ACC112 (cell line): ENCODE measurements at regions not wholly inside any gene's neighbourhood (a gene's known extent, or its start where the extent isn't known, plus 50 kb on each side); places are given as distances from the start of the nearest gene placed in this dataset.
"Not testable (repeated sequence)": the region's sequence is repeated elsewhere in the genome, so short reads cannot be mapped to it uniquely, and the experiment has no call there.

Experiments
- H2AFZ ChIP-seq: fragments of 200-600 bp; sonication (generic); one replicate; pipeline ENCODE4 v1.6.0; 2017; ENCODE audit warnings: antibody characterized with exemption, low read length; ENCODE audit not compliant: unreplicated experiment
- H3K27ac ChIP-seq: fragments of 200-600 bp; sonication (generic); 2 replicates; pipeline ENCODE4 v1.5.1; 2014; ENCODE audit warnings: low read depth, mild to moderate bottlenecking, antibody characterized with exemption, low read length, moderate library complexity
- H3K27me3 ChIP-seq: fragments of 200-600 bp; sonication (generic); 2 replicates; pipeline ENCODE4 v1.6.1; 2014; ENCODE audit warnings: mild to moderate bottlenecking, antibody characterized with exemption, low read length, moderate library complexity, mixed read lengths; ENCODE audit not compliant: insufficient read depth
- H3K36me3 ChIP-seq: fragments of 200-600 bp; sonication (generic); 2 replicates; pipeline ENCODE4 v1.6.1; 2016; ENCODE audit warnings: mild to moderate bottlenecking, antibody characterized with exemption, low read length, moderate library complexity, mixed read lengths; ENCODE audit not compliant: insufficient read depth
- H3K4me1 ChIP-seq: fragments of 200-600 bp; sonication (generic); one replicate; pipeline ENCODE4 v1.6.1; 2016; ENCODE audit warnings: low read length, mixed read lengths; ENCODE audit not compliant: insufficient read depth, unreplicated experiment, control insufficient read depth
- H3K4me3 ChIP-seq: fragments of 200-600 bp; sonication (generic); 2 replicates; pipeline ENCODE4 v1.5.1; 2014; ENCODE audit warnings: mild to moderate bottlenecking, low read depth, low read length
- H3K79me2 ChIP-seq: fragments of 200-600 bp; sonication (generic); one replicate; pipeline ENCODE4 v1.6.0; 2016; ENCODE audit warnings: low read length; ENCODE audit not compliant: control insufficient read depth, unreplicated experiment, insufficient read depth

DNA sequence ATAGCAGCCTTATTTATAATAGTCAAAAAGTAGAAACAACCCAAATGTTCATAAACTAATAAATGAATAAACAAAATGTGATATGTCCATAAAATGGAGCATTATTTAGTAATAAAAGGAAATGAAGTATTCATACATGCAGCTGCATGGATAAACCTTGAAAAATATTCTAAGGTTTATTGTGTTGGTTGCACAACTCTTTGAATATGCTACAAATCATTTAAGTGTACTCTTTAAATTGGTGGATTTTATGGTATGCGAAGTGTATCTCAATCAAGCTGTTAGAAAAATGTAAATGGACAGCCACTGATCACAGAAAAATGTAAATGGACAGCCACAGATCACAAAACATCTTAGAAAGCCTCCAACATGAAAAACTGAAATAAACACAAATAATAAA lies 73.2 kb upstream of the SLC38A4 start:
- Histone ChIP-seq H3K4me1 (peaks cover 3% of the 10 kb centered on the region), H2AFZ (no peak overlapping the region), H3K27ac (no peak overlapping the region), H3K36me3 (no peaks in the 10 kb centered on the region), H3K27me3 (no peaks in the 10 kb centered on the region), H3K4me3 (no peak overlapping the region), H3K79me2 (no peaks in the 10 kb centered on the region)

DNA sequence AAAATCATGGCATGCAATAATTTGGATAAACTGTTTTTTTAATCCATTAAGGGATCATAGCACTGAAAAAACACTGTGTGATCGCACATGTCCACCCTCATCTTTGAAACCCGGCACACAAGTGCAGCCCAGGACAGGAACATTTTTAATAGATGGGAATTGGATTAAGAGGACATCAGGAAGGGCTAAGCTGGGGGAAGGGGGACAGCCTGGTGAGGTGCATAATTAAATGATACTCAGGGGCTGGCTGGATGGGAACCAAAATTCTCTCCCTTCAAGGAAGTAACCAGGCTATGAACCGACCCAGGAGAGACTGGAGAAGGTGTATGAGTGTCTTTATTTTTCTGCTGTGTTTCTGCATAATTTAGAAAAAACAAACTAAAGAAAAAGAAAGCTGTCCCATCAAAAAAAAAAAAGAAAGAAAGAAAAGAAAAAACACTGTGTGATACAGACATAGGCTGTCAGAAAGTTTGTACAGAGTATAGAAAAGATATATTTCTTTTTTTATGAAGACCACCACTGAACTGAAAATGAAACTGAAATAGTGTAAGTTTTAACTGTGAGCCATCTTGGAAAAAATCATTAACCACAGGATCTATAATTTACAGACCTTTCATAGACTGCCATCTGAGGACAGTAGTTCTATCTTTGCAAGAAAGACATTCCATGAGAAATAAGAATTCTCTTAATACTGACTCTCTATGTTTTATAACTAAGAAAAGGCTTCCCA lies 75.1 kb upstream of the SLC38A4 start:
- no peak overlapping the region for H3K27ac ChIP-seq
- no peaks in the 10 kb centered on the region for H3K36me3 ChIP-seq
- peak overlapping the region; percentile 18 for H2AFZ ChIP-seq
- H3K4me3 ChIP-seq = no peak overlapping the region
- H3K4me1 ChIP-seq = peaks cover 16% of the 10 kb centered on the region
- no peaks in the 10 kb centered on the region for H3K79me2 ChIP-seq
- H3K27me3 ChIP-seq = no peaks in the 10 kb centered on the region

DNA sequence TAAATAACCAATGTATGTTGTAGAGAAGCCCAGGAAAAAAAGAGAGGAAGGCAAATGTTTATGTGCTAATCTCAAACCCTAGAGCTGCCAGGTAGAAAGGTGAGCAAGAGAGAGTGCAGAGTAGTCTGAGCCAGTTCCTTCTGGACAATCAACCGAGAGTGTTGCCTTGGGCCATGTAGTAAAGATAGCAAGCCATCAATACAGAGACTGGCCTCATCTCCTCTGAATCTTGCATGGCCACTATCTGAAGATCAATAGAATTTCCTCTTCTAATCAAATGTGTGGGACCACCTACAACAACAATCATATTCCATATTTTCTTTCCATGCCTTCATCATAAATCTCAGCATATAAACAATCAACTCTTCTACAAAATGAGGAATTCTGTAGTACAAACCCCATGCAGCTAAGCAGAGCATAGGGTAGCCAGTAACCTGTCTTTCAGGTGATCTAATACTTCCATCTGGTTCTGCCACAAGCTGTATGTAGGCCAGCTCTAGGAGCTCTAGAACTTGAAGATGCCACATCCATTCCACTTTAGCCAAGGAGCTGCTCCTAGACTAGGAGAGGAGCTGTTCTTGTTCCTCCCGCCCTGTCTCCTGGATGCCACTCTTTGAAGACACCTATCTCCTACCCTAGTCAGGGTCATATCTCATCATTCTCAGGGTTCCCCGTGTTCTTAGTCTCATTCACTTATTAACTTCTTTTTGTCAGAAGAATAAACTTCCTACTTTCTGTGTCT lies 75.8 kb upstream of the SLC38A4 start:
- Histone ChIP-seq H3K4me3 (no peak overlapping the region), H3K36me3 (no peaks in the 10 kb centered on the region), H3K27me3 (no peaks in the 10 kb centered on the region), H3K4me1 (peaks cover 16% of the 10 kb centered on the region), H3K27ac (no peak overlapping the region), H3K79me2 (no peaks in the 10 kb centered on the region), H2AFZ (peak overlapping the region; percentile 18)

DNA sequence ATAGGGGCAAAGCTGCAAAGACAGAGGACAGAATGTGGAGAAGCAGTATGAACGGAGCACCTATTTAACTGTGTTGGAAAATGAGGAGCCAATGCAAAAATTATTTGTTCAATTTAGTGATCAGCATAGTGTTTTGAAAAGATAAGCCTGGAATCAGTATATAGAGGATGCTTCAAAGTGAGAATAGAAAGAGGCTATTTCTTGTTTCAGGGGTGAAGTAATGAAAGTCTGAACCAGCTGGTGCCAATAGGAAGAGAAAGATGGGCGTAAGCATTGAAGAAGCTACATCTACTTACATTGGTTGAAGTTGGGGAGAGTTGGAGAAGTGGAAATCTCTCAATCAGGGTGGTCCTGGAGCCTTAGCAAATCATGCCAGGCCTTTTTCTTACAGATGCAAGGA lies 77.3 kb upstream of the SLC38A4 start:
- no peak overlapping the region for H3K4me3 ChIP-seq
- H2AFZ ChIP-seq = no peak overlapping the region
- H3K27me3 ChIP-seq = no peaks in the 10 kb centered on the region
- no peak overlapping the region for H3K27ac ChIP-seq
- H3K79me2 ChIP-seq = no peaks in the 10 kb centered on the region
- peaks cover 17% of the 10 kb centered on the region for H3K4me1 ChIP-seq
- H3K36me3 ChIP-seq = no peaks in the 10 kb centered on the region

DNA sequence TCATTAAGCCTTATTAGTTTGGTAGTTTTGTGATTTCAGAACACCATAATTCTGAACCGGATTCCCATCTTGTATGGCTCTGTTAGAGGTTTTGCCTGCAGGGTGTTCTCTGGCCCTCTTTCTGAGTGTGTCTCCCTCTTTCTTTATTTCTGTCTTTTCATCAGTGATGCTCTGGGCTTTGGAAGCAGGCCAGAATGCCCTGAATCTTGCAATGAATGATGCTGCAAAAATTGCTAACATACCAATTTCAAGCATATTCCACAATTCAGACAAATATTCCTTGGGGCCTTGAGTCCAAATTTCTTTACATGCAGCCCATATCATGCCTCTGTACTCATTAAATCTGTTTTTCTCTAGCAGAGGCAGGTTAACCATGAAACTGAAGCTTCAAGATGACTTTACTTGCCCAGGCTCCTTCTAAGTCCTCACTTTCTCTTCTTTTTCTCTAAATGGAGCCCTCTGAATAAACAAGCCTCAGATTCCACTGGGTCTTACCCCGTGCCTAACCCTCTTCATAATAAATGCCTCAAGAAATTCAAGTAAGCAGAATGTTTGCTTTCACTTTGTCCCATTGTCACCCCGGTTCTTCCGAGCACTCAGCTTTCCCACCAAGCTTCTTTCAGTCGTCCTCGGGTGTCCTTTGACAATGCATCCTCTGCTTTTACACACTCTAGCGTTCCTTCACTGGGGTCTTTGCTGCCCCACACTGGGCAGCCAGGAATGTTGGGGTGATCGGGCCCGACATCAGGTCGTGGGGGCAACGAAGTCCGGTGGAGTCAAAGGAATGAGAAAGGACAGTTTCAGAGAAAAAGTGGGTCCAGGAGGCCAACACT lies 78.8 kb upstream of the SLC38A4 start:
- Histone ChIP-seq H3K4me3 (peak overlapping the region; percentile 64), H2AFZ (peak overlapping the region; percentile 61), H3K79me2 (no peaks in the 10 kb centered on the region), H3K27ac (no peak overlapping the region; the same call in 1 of the 2 replicates), H3K36me3 (no peaks in the 10 kb centered on the region), H3K27me3 (no peaks in the 10 kb centered on the region), H3K4me1 (peaks cover 27% of the 10 kb centered on the region)

DNA sequence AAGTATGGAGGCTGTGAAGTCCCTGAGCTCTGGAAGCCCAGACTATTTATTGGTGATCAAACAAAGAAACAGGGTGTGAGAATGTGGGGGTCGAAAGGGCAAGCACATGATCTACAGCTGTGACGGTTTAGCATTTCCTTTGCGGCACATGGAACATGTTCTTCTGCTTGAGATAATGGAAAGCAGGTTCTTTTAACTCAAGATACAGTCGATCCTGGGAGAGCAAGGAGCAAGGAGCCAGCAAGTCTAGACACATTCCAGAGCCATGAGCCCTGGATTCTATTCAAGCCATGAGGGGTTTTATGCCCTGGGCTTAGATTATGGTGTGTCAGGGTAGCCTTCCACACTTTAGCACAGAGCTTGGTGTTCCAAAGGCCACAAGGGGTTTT lies 79.4 kb upstream of the SLC38A4 start:
- Histone ChIP-seq H3K4me3 (peak overlapping the region; percentile 64), H3K4me1 (peaks cover 27% of the 10 kb centered on the region), H2AFZ (peak overlapping the region; percentile 61)
- H3K36me3 ChIP-seq, H3K27me3 ChIP-seq, H3K79me2 ChIP-seq, H3K27ac ChIP-seq: not testable (repeated sequence)

DNA sequence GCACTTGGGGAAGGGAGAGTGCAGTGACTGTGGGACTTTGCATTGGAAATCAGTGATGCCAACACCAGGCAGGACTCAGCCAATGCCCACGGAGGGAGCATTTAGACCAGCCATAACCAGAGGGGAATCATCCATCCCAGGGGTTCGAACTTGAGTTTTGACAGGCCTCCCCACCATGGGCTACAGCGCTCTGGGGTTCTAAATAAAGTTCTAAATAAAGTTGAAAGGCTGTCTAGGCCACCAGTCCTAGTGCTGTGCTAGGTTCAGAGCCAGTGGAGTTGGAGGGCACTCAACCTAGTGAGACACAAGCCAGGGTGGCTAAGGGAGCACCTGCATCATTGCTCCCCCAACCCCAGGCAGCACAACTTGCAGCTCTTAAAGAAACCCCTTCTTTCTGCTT lies 82.0 kb upstream of the SLC38A4 start:
- Histone ChIP-seq H2AFZ (no peak overlapping the region), H3K4me1 (peaks cover 24% of the 10 kb centered on the region)

DNA sequence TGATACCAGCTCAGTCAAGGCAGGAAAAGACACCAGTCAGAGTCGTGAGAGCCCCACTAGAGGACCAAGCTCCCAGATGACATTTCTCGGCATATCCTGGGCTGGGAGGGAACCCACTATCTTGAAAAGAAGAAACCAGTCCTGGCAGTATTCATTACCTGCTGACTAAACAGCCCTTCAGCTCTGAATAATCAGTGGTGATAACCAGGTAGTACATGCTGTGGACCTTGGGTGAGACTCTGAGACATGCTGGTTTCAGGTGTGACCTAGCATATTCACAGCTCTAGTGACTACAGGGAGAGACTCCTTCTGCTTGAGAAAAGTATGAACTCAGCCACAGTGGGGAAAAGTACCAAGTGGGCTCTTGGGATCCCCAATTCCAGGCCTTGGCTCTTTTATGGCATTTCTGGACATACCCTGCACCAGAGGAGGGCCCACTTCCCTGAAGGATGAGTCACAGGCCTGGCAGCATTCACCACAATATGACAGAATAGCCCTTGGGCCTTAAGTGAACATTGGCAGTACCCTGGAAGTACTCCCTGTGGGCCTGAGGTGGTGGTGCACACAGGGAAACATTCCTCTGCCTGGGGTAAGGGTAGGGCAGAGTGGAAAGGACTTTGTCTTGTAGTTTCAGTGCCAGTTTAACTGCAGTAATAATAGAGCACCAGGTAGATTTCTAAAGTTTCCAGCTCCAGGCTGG lies 82.6 kb upstream of the SLC38A4 start:
- Histone ChIP-seq H3K27me3 (no peaks in the 10 kb centered on the region), H3K36me3 (no peaks in the 10 kb centered on the region), H2AFZ (no peak overlapping the region), H3K4me1 (peaks cover 24% of the 10 kb centered on the region), H3K27ac (no peak overlapping the region), H3K4me3 (no peak overlapping the region), H3K79me2 (no peaks in the 10 kb centered on the region)

More for the DNA sequence above, 82.0 kb upstream of the SLC38A4 start:
- H3K4me3 ChIP-seq = no peak overlapping the region
- H3K79me2 ChIP-seq = no peaks in the 10 kb centered on the region
- H3K27ac ChIP-seq = no peak overlapping the region
- H3K36me3 ChIP-seq = no peaks in the 10 kb centered on the region
- no peaks in the 10 kb centered on the region for H3K27me3 ChIP-seq

DNA sequence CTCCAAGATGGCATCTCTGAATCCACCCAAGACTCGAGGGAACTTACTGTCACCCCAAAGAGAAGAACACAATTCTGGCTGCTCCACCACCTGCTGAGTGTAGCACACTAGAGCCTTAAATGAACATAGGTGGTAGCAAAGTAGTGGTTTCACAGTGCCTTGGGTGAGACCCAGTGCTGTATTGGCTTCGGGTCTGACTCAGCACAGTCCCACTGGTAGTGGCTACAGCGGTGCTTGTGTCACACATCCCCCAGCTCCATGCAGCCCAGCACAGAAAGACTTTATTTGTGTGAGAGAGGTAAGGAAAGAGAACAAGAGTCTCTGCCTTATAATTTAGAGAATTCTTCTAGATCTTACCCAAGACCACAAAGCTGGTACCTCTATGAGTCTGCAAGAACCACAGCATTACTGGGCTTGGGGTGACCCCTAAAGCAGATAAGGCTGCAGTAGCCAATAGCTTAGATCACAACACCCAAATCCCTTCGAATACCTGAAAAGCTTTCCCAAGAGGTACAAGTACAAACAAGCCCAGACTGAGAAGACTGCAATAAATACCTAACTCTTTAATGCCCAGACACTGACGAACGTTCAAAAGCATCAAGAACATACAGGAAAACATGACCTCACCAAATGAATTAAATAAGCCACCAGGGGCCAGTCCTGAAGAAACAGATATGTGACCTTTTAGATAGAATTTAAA lies 83.3 kb upstream of the SLC38A4 start:
- H2AFZ ChIP-seq = no peak overlapping the region
- peaks cover 24% of the 10 kb centered on the region for H3K4me1 ChIP-seq
- H3K4me3 ChIP-seq = no peak overlapping the region
- no peaks in the 10 kb centered on the region for H3K27me3 ChIP-seq
- H3K79me2 ChIP-seq = no peaks in the 10 kb centered on the region
- no peak overlapping the region for H3K27ac ChIP-seq
- H3K36me3 ChIP-seq = no peaks in the 10 kb centered on the region

DNA sequence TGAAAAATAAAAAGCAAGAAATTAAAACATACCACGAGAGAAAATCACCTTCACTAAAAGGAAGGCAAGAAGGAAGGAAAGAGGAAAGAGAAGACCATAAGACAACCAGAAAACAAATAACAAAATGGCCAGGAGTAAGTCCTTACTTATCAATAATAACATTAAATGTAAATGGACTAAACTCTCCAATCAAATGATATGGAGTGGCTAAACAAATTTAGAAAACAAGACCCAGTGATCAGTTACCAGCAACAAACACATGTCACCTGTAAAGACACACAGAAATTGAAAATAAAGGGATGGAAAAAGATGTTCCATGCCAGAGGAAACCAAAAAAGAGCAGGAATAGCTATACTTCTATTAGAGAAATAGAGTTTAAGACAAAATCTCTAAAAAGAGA lies 85.0 kb upstream of the SLC38A4 start:
- H3K4me1 ChIP-seq = peaks cover 24% of the 10 kb centered on the region
- no peaks in the 10 kb centered on the region for H3K79me2 ChIP-seq
- no peaks in the 10 kb centered on the region for H3K36me3 ChIP-seq
- H3K27ac ChIP-seq = no peak overlapping the region
- H3K4me3 ChIP-seq = no peak overlapping the region
- H3K27me3 ChIP-seq = no peaks in the 10 kb centered on the region
- no peak overlapping the region for H2AFZ ChIP-seq
